IMR-90 (cell line): ENCODE measurements at regions not wholly inside any gene's neighbourhood (a gene's known extent, or its start where the extent isn't known, plus 50 kb on each side); places are given as distances from the start of the nearest gene placed in this dataset.

Experiments
- ATAC-seq: fragments of 200-7000 bp; cut with Tn5 transposase; 2 replicates; pipeline ENCODE4 v1.9.1; 2020; ENCODE audit warnings: low read depth, mild to moderate bottlenecking, moderate library complexity
- BruUV-seq: library from RNA; stranded (reverse); fragments of 400-500 nt; replicated peaks from 2 replicates; lab custom pipeline; 2021; lab: Mats Ljungman, UMichigan
- CTCF ChIA-PET: fragments of 300-600 bp; formaldehyde crosslinking; extraction: SDS; loops from one replicate; lab custom pipeline; 2021; ENCODE audit warnings: antibody characterized with exemption; lab: Yijun Ruan, JAX
- POLR2A ChIA-PET: fragments of 300-600 bp; sonication (Branson Sonifier 250); formaldehyde crosslinking; loops from one replicate; lab custom pipeline; 2022; ENCODE audit warnings: antibody characterized with exemption; ENCODE audit not compliant: unreplicated experiment; lab: Charles Lee
- DNase-seq: peaks from one replicate; pipeline ENCODE4 v3.0.0; 2013
- H2AFZ ChIP-seq: replicated peaks from 2 replicates; pipeline ENCODE3; 2013; ENCODE audit warnings: low read length, mild to moderate bottlenecking; ENCODE audit not compliant: poor library complexity
- H2AK5ac ChIP-seq: 2 replicates; pipeline ENCODE4 v1.6.1; 2013; ENCODE audit warnings: low read depth, low read length, inconsistent platforms
- H2AK9ac ChIP-seq: replicated peaks from 2 replicates; pipeline ENCODE3; 2013; ENCODE audit warnings: mild to moderate bottlenecking, low read depth, low read length, moderate library complexity; ENCODE audit not compliant: poor library complexity
- H2BK120ac ChIP-seq: 2 replicates; pipeline ENCODE4 v1.6.1; 2013; ENCODE audit warnings: low read depth, low read length, inconsistent platforms
- H2BK15ac ChIP-seq: 3 replicates; pipeline ENCODE4 v1.6.1; 2013; ENCODE audit warnings: low read depth, low read length, inconsistent platforms
- H2BK20ac ChIP-seq: 2 replicates; pipeline ENCODE4 v1.6.1; 2013; ENCODE audit warnings: low read depth, mild to moderate bottlenecking, inconsistent platforms, low read length, moderate library complexity
- H2BK5ac ChIP-seq: 2 replicates; pipeline ENCODE4 v1.6.1; 2013; ENCODE audit warnings: mild to moderate bottlenecking, low read depth, low read length, inconsistent platforms; ENCODE audit not compliant: poor library complexity, severe bottlenecking
- H3K14ac ChIP-seq: replicated peaks from 2 replicates; pipeline ENCODE4 v1.6.1; 2013; ENCODE audit warnings: low read depth, low read length, inconsistent platforms
- H3K18ac ChIP-seq: 2 replicates; pipeline ENCODE4 v1.6.1; 2013; ENCODE audit warnings: low read depth, low read length, control low read depth
- H3K23ac ChIP-seq: 2 replicates; pipeline ENCODE4 v1.6.1; 2013; ENCODE audit warnings: low read depth, low read length, inconsistent platforms
- H3K27ac ChIP-seq: 2 replicates; pipeline ENCODE4 v1.5.1; 2013; ENCODE audit warnings: mild to moderate bottlenecking, control low read depth, low read length; ENCODE audit not compliant: insufficient read depth
- H3K27me3 ChIP-seq: 2 replicates; pipeline ENCODE4 v1.6.1; 2013; ENCODE audit warnings: low read length; ENCODE audit not compliant: control insufficient read depth, insufficient read depth
- H3K36me3 ChIP-seq: 2 replicates; pipeline ENCODE4 v1.6.1; 2013; ENCODE audit warnings: low read length, mixed read lengths; ENCODE audit not compliant: control insufficient read depth, insufficient read depth
- H3K4ac ChIP-seq: 2 replicates; pipeline ENCODE4 v1.6.1; 2013; ENCODE audit warnings: low read depth, low read length, inconsistent platforms
- H3K4me1 ChIP-seq: 2 replicates; pipeline ENCODE4 v1.6.1; 2013; ENCODE audit warnings: low read length, mixed read lengths; ENCODE audit not compliant: control insufficient read depth, insufficient read depth
- H3K4me2 ChIP-seq: 2 replicates; pipeline ENCODE4 v1.6.1; 2013; ENCODE audit warnings: low read depth, mild to moderate bottlenecking, control low read depth, low read length, moderate library complexity
- H3K4me3 ChIP-seq: 2 replicates; pipeline ENCODE4 v1.5.1; 2013; ENCODE audit warnings: low read depth, mild to moderate bottlenecking, control low read depth, low read length, moderate library complexity; ENCODE audit not compliant: insufficient read depth
- H3K56ac ChIP-seq: 2 replicates; pipeline ENCODE4 v1.6.1; 2013; ENCODE audit warnings: low read length, inconsistent platforms; ENCODE audit not compliant: insufficient read depth; ENCODE audit errors: extremely low read depth
- H3K79me1 ChIP-seq, 2 experiments: 2 replicates each; pipeline ENCODE4 v1.6.1; 2013; ENCODE audit warnings: low read length in 2 of 2, inconsistent platforms in 1 of 2, low read depth in 1 of 2
- H3K9ac ChIP-seq: 2 replicates; pipeline ENCODE4 v1.6.1; 2013; ENCODE audit warnings: low read depth, low read length, control low read depth
- H3K9me1 ChIP-seq: 2 replicates; pipeline ENCODE4 v1.6.1; 2013; ENCODE audit warnings: low read length, inconsistent platforms; ENCODE audit not compliant: insufficient read depth
- H3K9me3 ChIP-seq: 2 replicates; pipeline ENCODE4 v1.6.1; 2013; ENCODE audit warnings: low read length; ENCODE audit not compliant: control insufficient read depth, insufficient read depth
- H4K20me1 ChIP-seq: 2 replicates; pipeline ENCODE4 v1.6.1; 2013; ENCODE audit warnings: low read length, inconsistent platforms; ENCODE audit not compliant: insufficient read depth
- H4K5ac ChIP-seq: 2 replicates; pipeline ENCODE4 v1.6.1; 2013; ENCODE audit warnings: mild to moderate bottlenecking, low read depth, low read length, control low read depth
- H4K8ac ChIP-seq, 2 experiments: 2 replicates each; pipeline ENCODE4 v1.6.1; 2013; ENCODE audit warnings: low read depth in 2 of 2, low read length in 2 of 2, control low read depth in 1 of 2, inconsistent platforms in 1 of 2
- H4K91ac ChIP-seq: 2 replicates; pipeline ENCODE4 v1.6.1; 2013; ENCODE audit warnings: low read depth, low read length, inconsistent platforms; ENCODE audit not compliant: insufficient read depth
- BHLHE40 ChIP-seq: fragments of 150-350 bp; IDR thresholded peaks from 2 replicates; pipeline ENCODE4 v1.6.1; 2016; ENCODE audit warnings: mild to moderate bottlenecking, low read depth, low read length
- CEBPB ChIP-seq: IDR thresholded peaks from 2 replicates; pipeline ENCODE4 v1.6.1; 2012; ENCODE audit warnings: low read depth, low read length, improper control_type of control experiment
- CHD1 ChIP-seq: IDR thresholded peaks from 2 replicates; pipeline ENCODE4 v1.6.1; 2012; ENCODE audit warnings: low read depth, low read length, improper control_type of control experiment
- CTCF ChIP-seq: conservative IDR thresholded peaks from 2 replicates; pipeline ENCODE4 v1.5.1; 2012; ENCODE audit warnings: mild to moderate bottlenecking, low read depth, low read length, improper control_type of control experiment
- ELK1 ChIP-seq: fragments of 150-350 bp; IDR thresholded peaks from 2 replicates; pipeline ENCODE4 v1.6.1; 2016; ENCODE audit warnings: low read depth, mild to moderate bottlenecking, low read length, moderate library complexity, borderline replicate concordance
- FOS ChIP-seq: fragments of 150-350 bp; IDR thresholded peaks from 2 replicates; pipeline ENCODE4 v1.6.1; 2016; ENCODE audit warnings: low read depth, low read length
- MAFK ChIP-seq: IDR thresholded peaks from 2 replicates; pipeline ENCODE4 v1.6.1; 2012; ENCODE audit warnings: low read depth, low read length, improper control_type of control experiment
- MAZ ChIP-seq: IDR thresholded peaks from 2 replicates; pipeline ENCODE4 v1.6.1; 2012; ENCODE audit warnings: low read depth, mild to moderate bottlenecking, low read length, improper control_type of control experiment, moderate library complexity, borderline replicate concordance
- MXI1 ChIP-seq: IDR thresholded peaks from 2 replicates; pipeline ENCODE4 v1.6.1; 2012; ENCODE audit warnings: low read depth, mild to moderate bottlenecking, low read length, moderate library complexity, borderline replicate concordance
- NFE2L2 ChIP-seq: fragments of 150-350 bp; IDR thresholded peaks from 2 replicates; pipeline ENCODE4 v1.6.1; 2016; ENCODE audit warnings: low read depth, mild to moderate bottlenecking, low read length
- POLR2A ChIP-seq: IDR thresholded peaks from 2 replicates; pipeline ENCODE4 v1.6.1; 2012; ENCODE audit warnings: mild to moderate bottlenecking, low read depth, low read length
- RAD21 ChIP-seq: IDR thresholded peaks from 2 replicates; pipeline ENCODE4 v1.6.1; 2012; ENCODE audit warnings: low read length, improper control_type of control experiment
- RCOR1 ChIP-seq: IDR thresholded peaks from 2 replicates; pipeline ENCODE4 v1.6.1; 2012; ENCODE audit warnings: mild to moderate bottlenecking, low read length, improper control_type of control experiment; ENCODE audit not compliant: insufficient replicate concordance
- RFX5 ChIP-seq: IDR thresholded peaks from 2 replicates; pipeline ENCODE4 v1.8.0; 2012; ENCODE audit warnings: low read depth, mild to moderate bottlenecking, low read length, moderate library complexity
- SMC3 ChIP-seq: fragments of 150-350 bp; IDR thresholded peaks from 2 replicates; pipeline ENCODE4 v1.6.1; 2016; ENCODE audit warnings: low read depth, mild to moderate bottlenecking, antibody characterized with exemption, low read length, moderate library complexity
- WGBS, 2 experiments: methylation state at CpG; one replicate each; pipeline versions ENCODE4 v1.1.5 to v1.1.7; 2013; ENCODE audit warnings: missing lambda C conversion rate in 2 of 2; ENCODE audit not compliant: insufficient read length in 1 of 2; ENCODE audit errors: extremely low coverage in 2 of 2; 5-methylcytosine and 5-hydroxymethylcytosine counted together
- dilution Hi-C: fragments of 300-500 bp; cut with HindIII; formaldehyde crosslinking; loops from one replicate; pipeline ENCODE4 v1.14.3; 2018; ENCODE audit warnings: low sequenced_read_pairs; ENCODE audit not compliant: unreplicated experiment
- in situ Hi-C: fragments of 300-500 bp; cut with MboI; formaldehyde crosslinking; loops from 3 replicates; pipeline ENCODE4 v1.14.3; 2019; ENCODE audit warnings: low sequenced_read_pairs, inconsistent platforms, mixed read lengths
- intact Hi-C: fragments of 100-400 bp; cut with micrococcal nuclease; formaldehyde crosslinking; loops from 2 replicates; pipeline ENCODE4 v1.10.0; 2022

GRCh38 chr6:54491431-54491830 lies 183.2 kb downstream of the TINAG start:
- ATAC-seq, result no peak

More at GRCh38 chr6:54491431-54491830, 183.2 kb downstream of the TINAG start:
- ChIA-PET CTCF (no interaction called here), POLR2A (no interaction called here)
- no peak overlapping the region for H2AK9ac ChIP-seq
- 100% methylated on average over 1 of the region's 3 CpGs; no CpG with 5 or more reads in 1 of the 2 experiments for WGBS, 2 experiments
- no peak overlapping the region for H4K91ac ChIP-seq
- H3K36me3 ChIP-seq, result no peaks in the 10 kb centered on the region
- H3K14ac ChIP-seq, result no peak overlapping the region
- H4K20me1 ChIP-seq, result no peaks in the 10 kb centered on the region
- no peak overlapping the region for H4K5ac ChIP-seq
- intact Hi-C loops, result loop anchor here (10.0 kb wide), 1 partner anchor 1373 kb away; no protein-coding TSS in a partner anchor
- no peak overlapping the region for H3K56ac ChIP-seq
- no peaks in the 10 kb centered on the region for H3K79me1 ChIP-seq
- TF ChIP-seq MAZ (no peak), POLR2A (no peak), RCOR1 (no peak), MXI1 (no peak), NFE2L2 (no peak), RAD21 (no peak), RFX5 (no peak), MAFK (no peak), BHLHE40 (no peak), FOS (no peak), CTCF (no peak), ELK1 (no peak), CEBPB (no peak), SMC3 (no peak), CHD1 (no peak)
- H2BK20ac ChIP-seq, result no peak overlapping the region; the same call in 1 of the 2 replicates
- no peaks in the 10 kb centered on the region for H3K4me1 ChIP-seq
- no peak overlapping the region for H3K23ac ChIP-seq
- H3K9me1 ChIP-seq, result no peaks in the 10 kb centered on the region
- no TSS peak for BruUV-seq
- no peak overlapping the region for H4K8ac ChIP-seq
- no peak overlapping the region for H3K27ac ChIP-seq
- no peak overlapping the region for H3K9ac ChIP-seq
- H2BK15ac ChIP-seq, result no peak overlapping the region
- H3K27me3 ChIP-seq, result no peaks in the 10 kb centered on the region
- H3K4me3 ChIP-seq, result no peak overlapping the region
- dilution Hi-C loops, result no loop called here
- H2AFZ ChIP-seq, result no peak overlapping the region
- no peak overlapping the region for H2BK120ac ChIP-seq
- 0 out of 2 replicates have a peak, but pooled peaks cover 2% of the 10 kb centered on the region for H3K9me3 ChIP-seq
- H3K18ac ChIP-seq, result no peak overlapping the region
- DNase-seq, result no peak
- no peak overlapping the region for H2AK5ac ChIP-seq
- no peak overlapping the region for H3K4me2 ChIP-seq
- no peak overlapping the region; the same call in 1 of the 2 replicates for H3K4ac ChIP-seq
- in situ Hi-C loops, result no loop called here
- no peak overlapping the region for H2BK5ac ChIP-seq
